ENCODE measurements at regions not wholly inside any gene's neighbourhood (a gene's known extent, or its start where the extent isn't known, plus 50 kb on each side); places are given as distances from the start of the nearest gene placed in this dataset.

DNA sequence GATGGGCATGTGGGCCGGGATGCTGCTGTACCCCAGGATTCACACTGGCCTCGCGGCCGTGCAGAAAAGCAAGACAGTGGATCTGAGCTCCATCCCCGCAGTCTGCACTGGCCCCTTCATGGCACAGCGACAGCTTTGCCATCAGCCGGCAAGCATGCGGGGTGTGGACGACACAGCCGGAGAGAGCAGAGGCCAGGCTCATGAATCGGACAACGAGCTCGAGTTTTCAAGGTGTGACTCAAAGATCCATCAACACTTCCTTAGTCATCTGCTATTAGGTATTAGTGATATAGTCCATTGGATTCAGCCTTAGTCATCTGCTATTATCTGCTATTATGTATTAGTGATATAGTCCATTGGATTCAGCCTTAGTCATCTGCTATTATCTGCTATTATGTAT is 254.7 kb downstream of the KLF6 start:
- no peak overlapping the region for H3K4me3 ChIP-seq (ENCODE audit: low read depth, low read length, poor library complexity, severe bottlenecking)
- H3K27me3 ChIP-seq (ENCODE audit: insufficient read depth, low read length), result no peaks in the 10 kb centered on the region
- no peaks in the 10 kb centered on the region for H3K9me2 ChIP-seq (ENCODE audit: low read depth, low read length)
- H3F3A ChIP-seq (ENCODE audit: insufficient read depth, low read length), result no peaks in the 10 kb centered on the region
- H4K20me1 ChIP-seq (ENCODE audit: insufficient read depth, low read length), result no peaks in the 10 kb centered on the region
- no peak overlapping the region for H3K4me2 ChIP-seq (ENCODE audit: low read length)
- TF ChIP-seq EZH2 (IDR thresholded peaks at IDR 0.05; ENCODE audit: borderline replicate concordance, low read length) (no peak), CTCF (IDR thresholded peaks at IDR 0.05; ENCODE audit: low read length) (no peak)
- H3K36me3 ChIP-seq (ENCODE audit: insufficient read depth, low read length), result no peaks in the 10 kb centered on the region
- no peaks in the 10 kb centered on the region for H3K79me2 ChIP-seq (ENCODE audit: insufficient read depth, low read length)
- no peak overlapping the region for H2AFZ ChIP-seq (ENCODE audit: low read length)
- no peaks in the 10 kb centered on the region for H3K9me3 ChIP-seq (ENCODE audit: low read length)
- no peak overlapping the region for H3K27ac ChIP-seq (ENCODE audit: low read depth, low read length, poor library complexity, severe bottlenecking)
- no peak overlapping the region for H3K9ac ChIP-seq (ENCODE audit: low read length)
- no peaks in the 10 kb centered on the region for H3K4me1 ChIP-seq (ENCODE audit: insufficient read depth, low read length, severe bottlenecking)

GRCh38 chr10:3529691-3530090 is 255.3 kb downstream of the KLF6 start:
- Histone ChIP-seq H3K4me1 (ENCODE audit: insufficient read depth, low read length, severe bottlenecking) (no peaks in the 10 kb centered on the region), H3K4me2 (ENCODE audit: low read length) (no peak overlapping the region), H3K79me2 (ENCODE audit: insufficient read depth, low read length) (no peaks in the 10 kb centered on the region)

GRCh38 chr10:3528823-3529403 is 256.1 kb downstream of the KLF6 start:
- no peak overlapping the region for H3K27ac ChIP-seq (ENCODE audit: low read depth, low read length, poor library complexity, severe bottlenecking)
- no peaks in the 10 kb centered on the region for H4K20me1 ChIP-seq (ENCODE audit: insufficient read depth, low read length)
- no peak overlapping the region for H3K4me3 ChIP-seq (ENCODE audit: low read depth, low read length, poor library complexity, severe bottlenecking)
- no peak overlapping the region for H3K9ac ChIP-seq (ENCODE audit: low read length)
- H3F3A ChIP-seq (ENCODE audit: insufficient read depth, low read length), result no peaks in the 10 kb centered on the region
- no peaks in the 10 kb centered on the region for H3K9me3 ChIP-seq (ENCODE audit: low read length)
- no peak overlapping the region for H2AFZ ChIP-seq (ENCODE audit: low read length)
- TF ChIP-seq CTCF (IDR thresholded peaks at IDR 0.05; ENCODE audit: low read length) (no peak), EZH2 (IDR thresholded peaks at IDR 0.05; ENCODE audit: borderline replicate concordance, low read length) (no peak)
- H3K4me1 ChIP-seq (ENCODE audit: insufficient read depth, low read length, severe bottlenecking), result no peaks in the 10 kb centered on the region
- H3K36me3 ChIP-seq (ENCODE audit: insufficient read depth, low read length), result no peaks in the 10 kb centered on the region
- H3K27me3 ChIP-seq (ENCODE audit: insufficient read depth, low read length), result no peaks in the 10 kb centered on the region
- no peaks in the 10 kb centered on the region for H3K9me2 ChIP-seq (ENCODE audit: low read depth, low read length)
- no peaks in the 10 kb centered on the region for H3K79me2 ChIP-seq (ENCODE audit: insufficient read depth, low read length)
- no peak overlapping the region for H3K4me2 ChIP-seq (ENCODE audit: low read length)

More at GRCh38 chr10:3529691-3530090, 255.3 kb downstream of the KLF6 start:
- no peaks in the 10 kb centered on the region for H3K9me2 ChIP-seq (ENCODE audit: low read depth, low read length)
- H3F3A ChIP-seq (ENCODE audit: insufficient read depth, low read length), result no peaks in the 10 kb centered on the region
- H3K4me3 ChIP-seq (ENCODE audit: low read depth, low read length, poor library complexity, severe bottlenecking), result no peak overlapping the region
- no peak overlapping the region for H3K9ac ChIP-seq (ENCODE audit: low read length)
- no peaks in the 10 kb centered on the region for H3K36me3 ChIP-seq (ENCODE audit: insufficient read depth, low read length)
- TF ChIP-seq CTCF (IDR thresholded peaks at IDR 0.05; ENCODE audit: low read length) (no peak), EZH2 (IDR thresholded peaks at IDR 0.05; ENCODE audit: borderline replicate concordance, low read length) (no peak)
- H3K27ac ChIP-seq (ENCODE audit: low read depth, low read length, poor library complexity, severe bottlenecking), result no peak overlapping the region
- H2AFZ ChIP-seq (ENCODE audit: low read length), result no peak overlapping the region
- H3K9me3 ChIP-seq (ENCODE audit: low read length), result no peaks in the 10 kb centered on the region
- no peaks in the 10 kb centered on the region for H4K20me1 ChIP-seq (ENCODE audit: insufficient read depth, low read length)
- H3K27me3 ChIP-seq (ENCODE audit: insufficient read depth, low read length), result no peaks in the 10 kb centered on the region
